ENCODE measurements at regions not wholly inside any gene's neighbourhood (a gene's known extent, or its start where the extent isn't known, plus 50 kb on each side); places are given as distances from the start of the nearest gene placed in this dataset.

DNA sequence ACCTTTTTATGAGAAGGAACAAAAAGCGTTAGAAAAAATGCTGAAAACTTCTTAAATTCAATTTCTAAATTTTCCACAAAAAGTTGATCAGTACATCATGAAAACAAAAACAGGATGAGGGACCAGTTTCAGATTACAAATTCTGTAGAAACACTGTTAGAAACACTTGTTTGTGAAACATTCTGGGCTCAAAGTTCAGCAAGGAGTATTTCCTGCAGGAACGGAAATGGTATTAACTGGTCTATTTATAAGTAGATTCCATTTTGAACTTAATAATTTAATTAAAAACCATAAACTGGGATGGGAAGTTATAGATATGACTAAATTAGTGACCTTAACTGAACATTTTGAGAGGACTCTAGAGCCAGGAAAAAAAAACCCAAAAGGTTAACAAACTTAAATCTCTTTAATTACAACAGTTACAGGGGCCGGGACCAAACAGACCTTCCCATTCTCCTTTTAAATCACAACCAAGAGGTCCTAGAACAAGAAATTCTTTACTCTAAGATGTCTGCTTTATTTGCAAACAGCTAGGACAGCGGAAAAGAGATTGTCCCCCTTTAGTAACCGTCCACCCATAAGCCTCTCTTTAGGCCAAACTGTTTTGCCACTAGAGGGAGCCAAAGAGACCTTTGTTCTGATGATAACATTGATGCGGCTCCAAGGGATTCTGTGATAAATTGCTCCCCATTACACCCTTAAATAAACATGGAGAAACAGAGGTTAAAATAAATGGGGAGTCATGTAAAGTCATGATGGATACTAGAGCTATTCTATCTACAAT is 69.0 kb upstream of the RERGL start:
- WGBS (ENCODE audit: insufficient coverage), result 100% methylated on average over 1 of the region's 6 CpGs
- Histone ChIP-seq H3K4me1 (ENCODE audit: control insufficient read depth, insufficient read depth, low read length) (no peaks in the 10 kb centered on the region), H3K27me3 (ENCODE audit: control insufficient read depth, insufficient read depth, low read length) (no peaks in the 10 kb centered on the region), H3K27ac (ENCODE audit: low read depth, low read length) (no peak overlapping the region), H3K4me3 (ENCODE audit: low read depth, low read length) (no peak overlapping the region), H3K9me3 (ENCODE audit: control insufficient read depth, insufficient read depth, low read length) (peaks cover 2% of the 10 kb centered on the region), H3K36me3 (ENCODE audit: control insufficient read depth, insufficient read depth, low read length) (no peaks in the 10 kb centered on the region)
- peak in 1 of 6 donors; percentile 24 for DNase-seq (ENCODE audit: low read depth in 4 of 6, low spot score in 6 of 6)

DNA sequence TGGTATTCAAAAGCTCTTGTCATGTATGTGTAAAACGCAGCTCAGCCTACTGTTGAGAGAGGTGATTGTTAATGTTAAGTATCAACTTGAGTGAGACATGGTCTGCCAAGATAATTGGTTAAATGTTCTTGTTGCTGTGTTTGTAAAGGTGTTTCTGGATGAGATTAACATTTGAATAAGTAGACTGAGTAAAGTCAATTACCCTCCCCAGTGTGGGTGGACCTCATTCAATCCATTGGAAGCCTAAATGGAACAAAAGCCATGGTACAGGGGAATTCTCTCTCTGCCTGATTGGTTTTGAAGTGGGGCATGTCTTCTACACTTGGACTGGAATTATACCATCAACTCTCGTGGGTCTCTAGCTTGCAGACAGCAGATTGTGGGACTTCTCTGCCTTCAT is 63.8 kb upstream of the RERGL start:
- DNase-seq (ENCODE audit: low read depth in 4 of 6, low spot score in 6 of 6), result no peak
- H3K4me3 ChIP-seq (ENCODE audit: low read depth, low read length), result no peak overlapping the region
- H3K36me3 ChIP-seq (ENCODE audit: control insufficient read depth, insufficient read depth, low read length), result no peaks in the 10 kb centered on the region
- H3K4me1 ChIP-seq (ENCODE audit: control insufficient read depth, insufficient read depth, low read length), result no peaks in the 10 kb centered on the region
- no CpG with 5 or more reads among the region's 2 CpGs for WGBS (ENCODE audit: insufficient coverage)
- H3K27me3 ChIP-seq (ENCODE audit: control insufficient read depth, insufficient read depth, low read length), result no peaks in the 10 kb centered on the region
- peaks cover 2% of the 10 kb centered on the region for H3K9me3 ChIP-seq (ENCODE audit: control insufficient read depth, insufficient read depth, low read length)
- H3K27ac ChIP-seq (ENCODE audit: low read depth, low read length), result no peak overlapping the region

DNA sequence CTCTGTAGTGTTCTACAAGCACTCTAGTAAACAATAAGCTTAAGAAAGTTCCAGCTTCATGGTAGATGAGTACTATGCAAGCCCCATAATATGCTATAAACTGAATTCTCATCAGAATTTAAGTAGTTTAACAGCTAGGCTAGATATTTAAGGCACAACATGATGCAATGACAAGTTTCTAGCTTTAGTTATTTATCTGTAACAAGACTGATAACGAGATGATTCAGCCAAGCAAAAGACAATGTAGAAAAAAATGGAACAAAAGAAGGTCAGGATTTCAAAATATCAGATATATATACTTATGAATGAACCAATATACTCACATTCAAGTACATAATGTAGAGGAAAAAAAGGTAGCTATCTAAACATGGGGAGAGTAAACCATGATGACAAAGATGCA is 61.0 kb upstream of the RERGL start:
- Histone ChIP-seq H3K36me3 (ENCODE audit: control insufficient read depth, insufficient read depth, low read length) (no peaks in the 10 kb centered on the region), H3K9me3 (ENCODE audit: control insufficient read depth, insufficient read depth, low read length) (peaks cover 2% of the 10 kb centered on the region), H3K4me3 (ENCODE audit: low read depth, low read length) (no peak overlapping the region), H3K27me3 (ENCODE audit: control insufficient read depth, insufficient read depth, low read length) (no peaks in the 10 kb centered on the region), H3K4me1 (ENCODE audit: control insufficient read depth, insufficient read depth, low read length) (no peaks in the 10 kb centered on the region), H3K27ac (ENCODE audit: low read depth, low read length) (no peak overlapping the region)
- WGBS (ENCODE audit: insufficient coverage), result no CpG with 5 or more reads among the region's 1 CpG
- DNase-seq (ENCODE audit: low read depth in 4 of 6, low spot score in 6 of 6), result no peak

DNA sequence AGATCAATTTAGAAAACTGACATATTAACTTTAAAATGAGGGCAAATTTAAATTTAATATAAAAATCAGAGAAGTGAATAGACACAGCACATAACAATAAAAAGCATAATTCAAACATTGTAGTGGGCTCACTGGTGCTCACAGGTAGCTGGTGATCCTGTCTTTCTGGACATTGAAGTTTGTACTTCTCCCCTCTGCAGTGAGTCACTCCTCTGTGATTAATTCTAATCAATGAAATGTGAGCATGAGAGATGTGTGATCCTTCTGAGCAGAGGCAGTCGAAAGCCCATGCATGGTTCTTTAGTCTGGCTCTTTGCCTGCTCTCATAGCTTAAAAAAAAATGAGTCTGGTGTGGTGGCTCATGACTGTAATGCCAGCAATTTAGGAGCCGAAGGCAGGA is 59.0 kb upstream of the RERGL start:
- Histone ChIP-seq H3K9me3 (ENCODE audit: control insufficient read depth, insufficient read depth, low read length) (no peaks in the 10 kb centered on the region), H3K4me3 (ENCODE audit: low read depth, low read length) (no peak overlapping the region), H3K36me3 (ENCODE audit: control insufficient read depth, insufficient read depth, low read length) (no peaks in the 10 kb centered on the region), H3K27ac (ENCODE audit: low read depth, low read length) (no peak overlapping the region), H3K4me1 (ENCODE audit: control insufficient read depth, insufficient read depth, low read length) (no peaks in the 10 kb centered on the region), H3K27me3 (ENCODE audit: control insufficient read depth, insufficient read depth, low read length) (no peaks in the 10 kb centered on the region)
- 53% methylated on average over 2 of the region's 2 CpGs for WGBS (ENCODE audit: insufficient coverage)
- no peak for DNase-seq (ENCODE audit: low read depth in 4 of 6, low spot score in 6 of 6)

DNA sequence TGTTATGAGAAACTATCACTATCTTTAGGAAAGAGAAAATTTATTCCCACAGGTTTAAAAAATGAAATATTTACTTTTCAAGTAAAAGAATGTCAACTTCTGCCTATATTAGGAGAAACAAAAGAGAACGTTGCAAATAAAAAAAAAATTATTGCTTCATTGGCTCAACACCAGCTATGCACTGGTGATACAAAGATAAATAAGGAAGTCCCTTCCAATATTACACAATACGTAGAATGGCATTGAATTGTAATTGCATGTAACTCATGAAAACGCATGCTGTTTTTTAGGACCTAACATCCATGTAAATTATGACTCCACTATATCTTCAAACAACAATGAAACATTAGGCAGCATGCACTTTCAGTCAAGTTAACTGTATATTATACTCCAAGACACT is 56.4 kb upstream of the RERGL start:
- DNase-seq (ENCODE audit: low read depth in 4 of 6, low spot score in 6 of 6), result no peak
- H3K4me3 ChIP-seq (ENCODE audit: low read depth, low read length), result no peak overlapping the region
- no peaks in the 10 kb centered on the region for H3K4me1 ChIP-seq (ENCODE audit: control insufficient read depth, insufficient read depth, low read length)
- H3K36me3 ChIP-seq (ENCODE audit: control insufficient read depth, insufficient read depth, low read length), result no peaks in the 10 kb centered on the region
- H3K9me3 ChIP-seq (ENCODE audit: control insufficient read depth, insufficient read depth, low read length), result no peaks in the 10 kb centered on the region
- 83% methylated on average over 2 of the region's 3 CpGs for WGBS (ENCODE audit: insufficient coverage)
- H3K27ac ChIP-seq (ENCODE audit: low read depth, low read length), result no peak overlapping the region
- H3K27me3 ChIP-seq (ENCODE audit: control insufficient read depth, insufficient read depth, low read length), result no peaks in the 10 kb centered on the region

DNA sequence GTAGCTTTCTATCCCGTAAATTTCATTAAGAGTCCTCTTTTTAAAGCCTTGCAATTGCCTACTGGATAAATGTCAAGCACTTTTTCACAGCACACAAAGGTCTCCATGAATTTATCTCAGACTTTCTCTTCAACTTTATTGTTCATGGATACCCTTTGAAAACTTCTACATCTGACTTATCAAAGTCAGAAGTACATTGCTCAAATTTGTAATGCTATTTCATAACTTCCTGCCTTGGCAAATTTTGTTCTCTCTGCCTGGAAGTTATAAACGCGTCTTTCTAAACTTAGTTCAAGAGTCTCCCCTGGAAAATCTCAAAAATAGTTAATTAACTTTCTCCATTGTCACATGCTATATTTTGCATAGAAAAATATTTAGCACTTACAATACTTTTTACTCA is 55.9 kb upstream of the RERGL start:
- WGBS (ENCODE audit: insufficient coverage), result 85% methylated on average over 3 of the region's 3 CpGs
- Histone ChIP-seq H3K4me3 (ENCODE audit: low read depth, low read length) (no peak overlapping the region), H3K9me3 (ENCODE audit: control insufficient read depth, insufficient read depth, low read length) (no peaks in the 10 kb centered on the region), H3K27me3 (ENCODE audit: control insufficient read depth, insufficient read depth, low read length) (no peaks in the 10 kb centered on the region), H3K27ac (ENCODE audit: low read depth, low read length) (no peak overlapping the region), H3K36me3 (ENCODE audit: control insufficient read depth, insufficient read depth, low read length) (no peaks in the 10 kb centered on the region), H3K4me1 (ENCODE audit: control insufficient read depth, insufficient read depth, low read length) (no peaks in the 10 kb centered on the region)
- no peak for DNase-seq (ENCODE audit: low read depth in 4 of 6, low spot score in 6 of 6)

DNA sequence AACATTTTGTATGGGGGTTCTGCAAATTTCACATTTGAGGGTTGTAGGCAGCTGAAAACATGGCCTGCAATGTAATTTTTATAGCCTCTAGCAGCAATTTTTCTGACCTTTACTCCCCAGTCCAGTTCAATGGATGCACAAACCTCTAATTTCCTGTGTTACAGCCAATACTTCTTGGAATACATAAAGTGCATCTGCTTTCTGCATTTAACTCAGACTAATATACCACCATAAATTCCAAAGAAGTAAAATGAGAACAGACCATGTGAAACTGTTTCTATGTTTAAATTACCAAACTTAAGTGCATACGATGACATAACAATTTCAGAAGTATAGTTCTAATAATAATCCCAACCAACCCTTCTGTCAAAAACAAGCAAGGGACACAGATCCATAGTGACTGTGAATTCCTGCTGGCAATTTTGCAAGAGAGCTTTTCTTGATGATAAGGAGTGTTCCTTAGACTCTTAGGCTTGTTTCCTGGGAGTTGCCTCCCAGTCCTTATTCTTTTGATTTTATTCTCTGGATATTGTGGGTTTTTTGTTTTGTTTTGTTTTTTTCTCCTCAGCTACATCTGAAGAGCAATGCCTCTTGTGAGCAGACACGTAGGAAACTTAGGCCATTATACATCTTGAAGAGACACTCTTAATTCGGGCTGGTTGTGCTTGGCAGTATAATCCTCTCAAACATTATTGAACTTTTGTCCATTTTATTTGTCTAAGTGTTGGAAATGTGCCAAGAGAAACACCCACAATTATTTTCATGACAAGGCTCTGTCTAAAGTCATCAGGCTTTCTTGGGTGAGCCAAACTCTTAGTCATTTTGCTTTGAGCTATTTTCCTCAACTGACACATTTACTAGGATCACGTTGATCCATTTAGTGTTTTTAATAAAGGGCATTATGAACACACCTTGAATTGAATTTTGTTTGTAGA is 51.3 kb upstream of the RERGL start:
- peak in 1 of 6 donors; percentile 32 for DNase-seq (ENCODE audit: low read depth in 4 of 6, low spot score in 6 of 6)
- no peak overlapping the region for H3K27ac ChIP-seq (ENCODE audit: low read depth, low read length)
- H3K27me3 ChIP-seq (ENCODE audit: control insufficient read depth, insufficient read depth, low read length), result no peaks in the 10 kb centered on the region
- WGBS (ENCODE audit: insufficient coverage), result no CpG with 5 or more reads among the region's 4 CpGs
- no peaks in the 10 kb centered on the region for H3K4me1 ChIP-seq (ENCODE audit: control insufficient read depth, insufficient read depth, low read length)
- no peaks in the 10 kb centered on the region for H3K9me3 ChIP-seq (ENCODE audit: control insufficient read depth, insufficient read depth, low read length)
- H3K36me3 ChIP-seq (ENCODE audit: control insufficient read depth, insufficient read depth, low read length), result no peaks in the 10 kb centered on the region
- no peak overlapping the region for H3K4me3 ChIP-seq (ENCODE audit: low read depth, low read length)

DNA sequence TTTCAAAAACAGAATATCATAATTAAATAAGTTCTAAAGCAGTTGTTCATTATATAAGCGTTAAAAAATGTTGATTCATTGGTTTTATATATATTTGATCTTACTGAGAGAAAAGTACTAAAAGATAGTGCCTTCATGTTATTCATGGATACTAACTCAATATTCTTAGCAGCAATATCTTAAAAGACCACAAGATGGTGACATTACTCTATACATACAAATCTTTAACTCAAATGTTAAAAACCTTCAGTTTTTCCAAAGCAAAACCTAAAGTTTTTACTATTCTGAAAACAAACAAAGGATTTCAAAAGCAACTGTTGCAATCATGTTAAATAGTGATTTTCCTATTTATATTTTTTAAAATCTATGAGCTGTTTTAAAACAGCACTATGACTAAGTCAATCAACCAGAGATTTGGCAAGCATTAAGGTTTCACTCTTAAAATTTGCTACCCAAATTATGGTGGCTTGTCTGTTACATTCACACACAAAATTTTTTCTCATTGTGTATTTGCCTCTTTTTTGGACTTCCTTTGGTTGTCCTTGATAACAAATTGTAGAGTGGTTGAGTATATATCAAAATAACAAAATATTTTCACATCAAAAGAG is 50.1 kb upstream of the RERGL start:
- Histone ChIP-seq H3K27me3 (ENCODE audit: control insufficient read depth, insufficient read depth, low read length) (no peaks in the 10 kb centered on the region), H3K4me3 (ENCODE audit: low read depth, low read length) (no peak overlapping the region), H3K9me3 (ENCODE audit: control insufficient read depth, insufficient read depth, low read length) (no peaks in the 10 kb centered on the region), H3K27ac (ENCODE audit: low read depth, low read length) (no peak overlapping the region), H3K4me1 (ENCODE audit: control insufficient read depth, insufficient read depth, low read length) (no peaks in the 10 kb centered on the region), H3K36me3 (ENCODE audit: control insufficient read depth, insufficient read depth, low read length) (no peaks in the 10 kb centered on the region)
- DNase-seq (ENCODE audit: low read depth in 4 of 6, low spot score in 6 of 6), result peak in 5 of 6 donors; percentile 26 to 86 (median 45)
- WGBS (ENCODE audit: insufficient coverage), result no CpG with 5 or more reads among the region's 1 CpG

All from spinal cord (tissue), 9 donors.